Memory B cell (primary cell): ENCODE measurements at regions not wholly inside any gene's neighbourhood (a gene's known extent, or its start where the extent isn't known, plus 50 kb on each side); places are given as distances from the start of the nearest gene placed in this dataset.

ENCODE experiments used
- ATAC-seq: fragments of 150-1000 bp; cut with Tn5 transposase; 2 replicates; pipeline ENCODE4 v1.10.0; 2021; ENCODE audit warnings: low read depth, mild to moderate bottlenecking, moderate library complexity
- DNase-seq, 2 donors: peaks; one replicate each; pipeline ENCODE4 v3.0.0; 2022; ENCODE audit warnings: low spot score in 2 of 2
- H3K27ac Mint-ChIP-seq: one replicate; pipeline ENCODE4 v1.8.0; 2022; ENCODE audit warnings: mild to moderate bottlenecking, moderate library complexity, mixed read lengths
- H3K27me3 Mint-ChIP-seq: one replicate; pipeline ENCODE4 v1.8.0; 2022; ENCODE audit warnings: mixed read lengths
- H3K36me3 Mint-ChIP-seq: one replicate; pipeline ENCODE4 v1.8.0; 2022; ENCODE audit warnings: mild to moderate bottlenecking, mixed read lengths
- H3K4me1 Mint-ChIP-seq: one replicate; pipeline ENCODE4 v1.8.0; 2022; ENCODE audit warnings: mixed read lengths
- H3K4me3 Mint-ChIP-seq: one replicate; pipeline ENCODE4 v1.8.0; 2022; ENCODE audit warnings: mild to moderate bottlenecking, moderate library complexity, mixed read lengths
- H3K9me3 Mint-ChIP-seq: one replicate; pipeline ENCODE4 v1.8.0; 2022; ENCODE audit warnings: mixed read lengths

DNA sequence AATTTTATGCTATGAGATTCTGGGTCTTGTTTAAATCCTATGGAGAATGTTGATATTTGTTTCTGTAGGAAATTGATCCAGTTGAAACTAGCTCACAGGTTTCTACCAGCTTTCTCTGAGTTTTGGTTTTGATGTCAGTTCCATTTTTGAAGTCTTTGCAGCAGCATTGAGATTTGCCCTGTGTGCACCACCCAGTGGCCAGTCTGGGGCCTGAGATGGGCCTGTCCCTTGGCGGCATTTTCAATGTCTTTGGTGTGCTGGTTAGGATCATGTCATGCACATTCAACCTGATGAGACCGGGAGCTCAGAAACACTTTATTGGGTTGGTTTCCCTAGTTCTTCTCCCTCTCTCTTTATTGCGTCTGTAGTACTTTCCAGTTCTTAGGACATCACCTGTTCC is 395.2 kb upstream of the MAP3K7 start:
- no peaks in the 10 kb centered on the region for H3K27me3 Mint-ChIP-seq
- no peaks in the 10 kb centered on the region for H3K4me1 Mint-ChIP-seq
- peaks cover 2% of the 10 kb centered on the region for H3K9me3 Mint-ChIP-seq
- no peak overlapping the region for H3K4me3 Mint-ChIP-seq
- no peaks in the 10 kb centered on the region for H3K36me3 Mint-ChIP-seq
- ATAC-seq (no peak), DNase-seq (no peak)
- no peak overlapping the region for H3K27ac Mint-ChIP-seq

GRCh38 chr6:90978046-90978445 is 391.2 kb upstream of the MAP3K7 start:
- no peak overlapping the region for H3K4me3 Mint-ChIP-seq
- DNase-seq (no peak), ATAC-seq (no peak)
- peaks cover 2% of the 10 kb centered on the region for H3K9me3 Mint-ChIP-seq
- no peak overlapping the region for H3K27ac Mint-ChIP-seq
- no peaks in the 10 kb centered on the region for H3K4me1 Mint-ChIP-seq
- no peaks in the 10 kb centered on the region for H3K36me3 Mint-ChIP-seq
- H3K27me3 Mint-ChIP-seq, result no peaks in the 10 kb centered on the region

DNA sequence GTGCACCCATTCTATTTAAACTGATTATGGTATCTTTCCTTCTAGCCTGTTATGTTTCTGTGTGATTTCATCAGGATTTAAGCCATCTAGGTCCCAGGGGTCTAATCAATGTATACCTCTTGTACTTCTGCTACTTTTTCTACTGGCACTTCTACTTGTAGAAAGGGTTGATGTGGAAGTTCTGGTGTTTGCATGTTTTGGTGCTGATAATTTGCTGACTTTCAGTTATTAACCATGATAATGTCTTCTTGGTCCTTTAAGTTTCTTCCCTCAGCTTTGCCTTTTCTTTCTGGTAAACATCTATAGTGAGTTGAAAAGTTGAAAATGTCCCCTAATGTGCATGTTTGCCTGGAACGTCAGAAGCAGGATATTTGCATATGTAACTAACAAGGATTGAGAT is 390.6 kb upstream of the MAP3K7 start:
- ATAC-seq (no peak), DNase-seq (no peak)
- H3K4me3 Mint-ChIP-seq, result no peak overlapping the region
- H3K9me3 Mint-ChIP-seq, result peaks cover 1% of the 10 kb centered on the region
- no peaks in the 10 kb centered on the region for H3K4me1 Mint-ChIP-seq
- no peaks in the 10 kb centered on the region for H3K27me3 Mint-ChIP-seq
- no peak overlapping the region for H3K27ac Mint-ChIP-seq
- no peaks in the 10 kb centered on the region for H3K36me3 Mint-ChIP-seq

DNA sequence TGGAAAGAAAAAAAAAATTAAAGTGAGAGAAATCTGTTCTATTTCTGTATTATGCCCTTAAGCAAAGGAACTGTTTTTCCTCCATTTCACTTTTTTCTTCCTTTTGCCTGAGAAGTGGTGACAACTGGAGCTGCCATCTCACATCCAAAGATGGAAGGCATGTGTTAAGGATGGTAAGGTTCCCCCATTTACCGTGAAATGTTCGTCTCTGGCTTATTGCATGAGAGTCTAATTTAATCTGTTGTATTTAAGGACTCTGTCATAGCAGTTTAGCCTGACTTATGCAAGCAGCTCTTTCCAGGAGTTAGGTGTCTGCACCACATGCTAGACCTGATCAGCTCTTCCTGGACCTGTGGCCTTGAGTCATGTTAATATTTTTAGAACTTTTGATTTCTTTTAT is 389.5 kb upstream of the MAP3K7 start:
- peaks cover 1% of the 10 kb centered on the region for H3K9me3 Mint-ChIP-seq
- ATAC-seq, result no peak
- DNase-seq, result no peak
- no peaks in the 10 kb centered on the region for H3K36me3 Mint-ChIP-seq
- no peaks in the 10 kb centered on the region for H3K27me3 Mint-ChIP-seq
- H3K4me3 Mint-ChIP-seq, result no peak overlapping the region
- H3K27ac Mint-ChIP-seq, result no peak overlapping the region
- H3K4me1 Mint-ChIP-seq, result no peaks in the 10 kb centered on the region

DNA sequence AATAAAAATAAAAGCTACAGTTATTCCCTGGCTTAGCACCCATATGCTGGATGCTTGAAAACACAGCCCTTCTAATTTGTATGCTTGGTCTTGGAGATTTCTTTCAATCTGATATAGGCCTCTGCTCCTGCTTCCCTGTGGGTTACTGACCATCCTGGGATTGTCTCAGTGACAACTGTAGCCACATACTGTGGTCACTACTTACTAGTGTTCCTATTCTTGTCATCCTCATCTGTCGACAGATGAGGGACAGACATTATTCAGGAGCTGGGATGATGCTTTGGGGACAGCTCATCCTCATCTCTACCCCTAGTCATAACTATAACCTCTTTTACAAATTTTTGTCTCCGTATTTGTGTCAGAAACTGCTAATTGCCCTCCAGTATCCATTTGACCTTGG is 388.9 kb upstream of the MAP3K7 start:
- H3K4me3 Mint-ChIP-seq, result no peak overlapping the region
- H3K36me3 Mint-ChIP-seq, result no peaks in the 10 kb centered on the region
- H3K27me3 Mint-ChIP-seq, result no peaks in the 10 kb centered on the region
- no peak for DNase-seq
- no peak overlapping the region for H3K27ac Mint-ChIP-seq
- ATAC-seq, result no peak
- no peaks in the 10 kb centered on the region for H3K9me3 Mint-ChIP-seq
- H3K4me1 Mint-ChIP-seq, result no peaks in the 10 kb centered on the region

GRCh38 chr6:90973188-90973587 is 386.3 kb upstream of the MAP3K7 start:
- Mint-ChIP-seq H3K27me3 (peaks cover 4% of the 10 kb centered on the region), H3K9me3 (no peaks in the 10 kb centered on the region), H3K4me3 (no peak overlapping the region), H3K27ac (no peak overlapping the region), H3K4me1 (no peaks in the 10 kb centered on the region), H3K36me3 (no peaks in the 10 kb centered on the region)
- no peak for DNase-seq
- no peak for ATAC-seq

DNA sequence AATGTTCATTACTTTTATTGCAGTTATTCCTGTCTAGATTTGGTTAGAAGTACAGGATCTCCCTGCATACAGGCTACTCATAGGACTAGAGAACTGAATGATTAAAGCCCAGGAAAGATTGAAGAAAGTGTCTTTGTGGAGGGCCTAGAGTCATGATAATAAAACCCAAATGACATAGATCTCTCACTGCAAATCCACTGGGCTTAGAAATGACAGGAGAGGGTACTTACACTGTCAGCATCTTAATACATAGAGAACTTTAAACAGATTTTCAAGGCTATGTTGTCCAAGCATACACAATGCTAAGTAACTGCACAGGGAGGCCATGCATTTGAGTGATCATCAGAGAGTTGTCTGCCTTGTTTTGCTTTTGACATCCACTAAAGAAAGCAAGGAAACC is 383.8 kb upstream of the MAP3K7 start:
- no peak for DNase-seq

GRCh38 chr6:90967471-90967870 is 380.6 kb upstream of the MAP3K7 start:
- Mint-ChIP-seq H3K4me1 (no peaks in the 10 kb centered on the region), H3K27me3 (peaks cover 4% of the 10 kb centered on the region), H3K36me3 (no peaks in the 10 kb centered on the region), H3K27ac (no peak overlapping the region), H3K4me3 (no peak overlapping the region), H3K9me3 (peaks cover 1% of the 10 kb centered on the region)
- no peak for DNase-seq
- ATAC-seq, result no peak

More for the DNA sequence above, 383.8 kb upstream of the MAP3K7 start:
- Mint-ChIP-seq H3K36me3 (no peaks in the 10 kb centered on the region), H3K9me3 (no peaks in the 10 kb centered on the region), H3K4me3 (no peak overlapping the region), H3K27me3 (peaks cover 4% of the 10 kb centered on the region), H3K4me1 (no peaks in the 10 kb centered on the region), H3K27ac (no peak overlapping the region)
- no peak for ATAC-seq

- ATAC-seq, result no peak
- Mint-ChIP-seq H3K4me1 (no peaks in the 10 kb centered on the region), H3K27me3 (no peaks in the 10 kb centered on the region), H3K36me3 (no peaks in the 10 kb centered on the region), H3K27ac (no peak overlapping the region), H3K4me3 (no peak overlapping the region), H3K9me3 (peaks cover 5% of the 10 kb centered on the region)
- no peak for DNase-seq
Observed at GRCh38 chr6:90960324-90960723, 373.5 kb upstream of the MAP3K7 start.

DNA sequence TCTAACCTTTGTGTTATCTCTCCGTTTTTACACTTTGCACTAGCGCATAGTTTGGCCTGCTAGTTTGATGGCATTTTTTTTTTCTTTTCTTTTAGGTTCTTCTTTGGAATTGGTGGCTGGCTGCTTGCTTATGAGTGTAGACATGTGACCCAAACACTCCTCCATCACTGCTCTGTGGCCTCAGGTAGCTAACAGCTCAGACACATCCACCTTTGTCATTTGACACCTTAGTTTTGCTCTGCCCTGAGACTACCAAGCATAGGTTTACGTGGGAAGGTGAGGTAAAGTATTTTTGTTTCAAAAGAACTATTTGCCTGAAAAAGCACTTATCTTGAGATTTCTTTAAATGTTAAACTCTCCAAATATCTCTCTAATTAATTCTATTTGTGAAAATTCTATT is 368.4 kb upstream of the MAP3K7 start:
- no peaks in the 10 kb centered on the region for H3K4me1 Mint-ChIP-seq
- no peaks in the 10 kb centered on the region for H3K36me3 Mint-ChIP-seq
- no peak for DNase-seq
- H3K4me3 Mint-ChIP-seq, result no peak overlapping the region
- H3K9me3 Mint-ChIP-seq, result peaks cover 4% of the 10 kb centered on the region
- H3K27ac Mint-ChIP-seq, result no peak overlapping the region
- no peak for ATAC-seq
- no peaks in the 10 kb centered on the region for H3K27me3 Mint-ChIP-seq

GRCh38 chr6:90953405-90954161 is 366.7 kb upstream of the MAP3K7 start:
- DNase-seq (no peak), ATAC-seq (no peak)
- Mint-ChIP-seq H3K36me3 (no peaks in the 10 kb centered on the region), H3K27me3 (no peaks in the 10 kb centered on the region), H3K4me1 (no peaks in the 10 kb centered on the region), H3K27ac (no peak overlapping the region), H3K4me3 (no peak overlapping the region), H3K9me3 (no peaks in the 10 kb centered on the region)

GRCh38 chr6:90952176-90952575 is 365.3 kb upstream of the MAP3K7 start:
- DNase-seq (no peak), ATAC-seq (no peak)
- H3K27me3 Mint-ChIP-seq, result no peaks in the 10 kb centered on the region
- H3K9me3 Mint-ChIP-seq, result no peaks in the 10 kb centered on the region
- no peaks in the 10 kb centered on the region for H3K36me3 Mint-ChIP-seq
- H3K27ac Mint-ChIP-seq, result no peak overlapping the region
- H3K4me3 Mint-ChIP-seq, result no peak overlapping the region
- no peaks in the 10 kb centered on the region for H3K4me1 Mint-ChIP-seq

GRCh38 chr6:90948540-90948939 is 361.7 kb upstream of the MAP3K7 start:
- DNase-seq, result no peak
- ATAC-seq, result no peak
- Mint-ChIP-seq H3K27me3 (no peaks in the 10 kb centered on the region), H3K27ac (no peak overlapping the region), H3K9me3 (no peaks in the 10 kb centered on the region), H3K4me3 (no peak overlapping the region), H3K4me1 (no peaks in the 10 kb centered on the region), H3K36me3 (no peaks in the 10 kb centered on the region)

DNA sequence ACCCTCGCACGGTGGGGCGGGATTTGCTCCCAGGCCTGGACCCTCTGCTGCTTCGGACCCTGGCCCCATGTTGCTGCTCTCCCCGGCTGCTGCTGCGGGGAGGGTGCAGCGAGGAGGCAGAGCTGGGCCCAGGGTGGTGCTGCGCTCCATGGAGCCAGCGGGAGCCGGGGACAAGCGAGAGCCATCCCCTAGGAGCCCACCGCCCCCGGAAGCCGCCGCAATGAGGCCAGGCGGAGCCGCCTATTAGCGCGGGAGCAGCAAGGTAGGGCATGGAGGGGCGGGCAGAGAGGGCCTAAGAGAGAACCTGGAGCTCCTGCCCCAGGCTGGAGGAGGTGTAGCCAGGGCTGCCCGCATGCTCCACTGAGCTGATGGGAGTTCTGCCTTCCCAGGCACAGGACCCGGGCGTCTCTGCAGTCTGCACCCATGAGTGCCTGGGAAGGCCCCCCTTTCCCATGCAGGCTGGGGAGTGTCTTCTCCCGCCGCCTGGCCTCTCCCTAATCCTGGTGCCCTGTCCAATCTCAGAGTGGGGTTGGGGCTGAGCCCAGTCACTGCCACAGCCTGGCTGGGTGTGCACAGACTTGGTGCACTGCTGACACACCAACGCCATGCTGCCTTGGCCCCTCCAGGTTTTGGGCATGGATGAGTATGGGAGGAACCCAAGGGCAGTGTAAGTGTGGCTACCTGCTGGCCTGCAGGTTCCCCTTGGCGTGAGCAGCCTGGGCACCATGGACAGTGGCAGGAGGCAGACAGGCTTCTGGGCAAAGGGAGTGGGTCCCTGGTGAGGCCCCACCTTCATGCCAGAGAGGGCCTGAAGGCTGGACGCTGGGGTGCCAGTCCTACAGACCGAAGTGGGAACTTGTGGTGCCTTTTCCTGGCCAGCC is 360.6 kb upstream of the MAP3K7 start:
- Mint-ChIP-seq H3K27me3 (no peaks in the 10 kb centered on the region), H3K9me3 (no peaks in the 10 kb centered on the region), H3K36me3 (no peaks in the 10 kb centered on the region), H3K4me3 (no peak overlapping the region), H3K27ac (no peak overlapping the region), H3K4me1 (no peaks in the 10 kb centered on the region)
- ATAC-seq (no peak), DNase-seq (no peak)
